ENCODE measurements at regions not wholly inside any gene's neighbourhood (a gene's known extent, or its start where the extent isn't known, plus 50 kb on each side); places are given as distances from the start of the nearest gene placed in this dataset.

DNA sequence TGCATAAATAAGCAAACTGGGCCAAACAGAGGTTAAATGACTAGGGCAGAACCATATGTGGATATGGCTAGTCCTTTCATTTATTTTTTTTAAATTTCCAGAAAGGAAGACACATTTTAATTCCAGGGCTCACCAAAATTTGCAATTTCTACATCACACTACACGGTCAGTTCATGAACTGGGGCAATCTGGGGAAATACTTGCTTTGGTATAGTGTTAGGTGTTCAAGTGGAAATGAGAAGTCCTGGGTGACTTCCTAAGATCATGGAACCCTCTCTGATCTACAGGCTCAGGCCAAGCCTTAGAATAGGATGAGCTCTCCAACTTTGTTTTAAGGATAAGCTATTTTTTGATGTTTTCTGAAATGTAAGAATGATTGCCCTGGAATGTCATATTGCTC, 128.6 kb upstream of the SPACA1 start:
- no peak for TF ChIP-seq ZFX (IDR thresholded peaks at IDR 0.05; ENCODE audit: borderline replicate concordance)
- TF ChIP-seq, protein P1, sequence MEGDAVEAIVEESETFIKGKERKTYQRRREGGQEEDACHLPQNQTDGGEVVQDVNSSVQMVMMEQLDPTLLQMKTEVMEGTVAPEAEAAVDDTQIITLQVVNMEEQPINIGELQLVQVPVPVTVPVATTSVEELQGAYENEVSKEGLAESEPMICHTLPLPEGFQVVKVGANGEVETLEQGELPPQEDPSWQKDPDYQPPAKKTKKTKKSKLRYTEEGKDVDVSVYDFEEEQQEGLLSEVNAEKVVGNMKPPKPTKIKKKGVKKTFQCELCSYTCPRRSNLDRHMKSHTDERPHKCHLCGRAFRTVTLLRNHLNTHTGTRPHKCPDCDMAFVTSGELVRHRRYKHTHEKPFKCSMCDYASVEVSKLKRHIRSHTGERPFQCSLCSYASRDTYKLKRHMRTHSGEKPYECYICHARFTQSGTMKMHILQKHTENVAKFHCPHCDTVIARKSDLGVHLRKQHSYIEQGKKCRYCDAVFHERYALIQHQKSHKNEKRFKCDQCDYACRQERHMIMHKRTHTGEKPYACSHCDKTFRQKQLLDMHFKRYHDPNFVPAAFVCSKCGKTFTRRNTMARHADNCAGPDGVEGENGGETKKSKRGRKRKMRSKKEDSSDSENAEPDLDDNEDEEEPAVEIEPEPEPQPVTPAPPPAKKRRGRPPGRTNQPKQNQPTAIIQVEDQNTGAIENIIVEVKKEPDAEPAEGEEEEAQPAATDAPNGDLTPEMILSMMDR (IDR thresholded peaks at IDR 0.05), result no peak
- no peak overlapping the region for H3K27ac ChIP-seq

- no peak overlapping the region for H3K27ac ChIP-seq
- TF ChIP-seq, protein P1 (IDR thresholded peaks at IDR 0.05), result no peak
- TF ChIP-seq ZFX (IDR thresholded peaks at IDR 0.05; ENCODE audit: borderline replicate concordance), result no peak
Measured at GRCh38 chr6:87918461-87918941, 129.1 kb upstream of the SPACA1 start.

DNA sequence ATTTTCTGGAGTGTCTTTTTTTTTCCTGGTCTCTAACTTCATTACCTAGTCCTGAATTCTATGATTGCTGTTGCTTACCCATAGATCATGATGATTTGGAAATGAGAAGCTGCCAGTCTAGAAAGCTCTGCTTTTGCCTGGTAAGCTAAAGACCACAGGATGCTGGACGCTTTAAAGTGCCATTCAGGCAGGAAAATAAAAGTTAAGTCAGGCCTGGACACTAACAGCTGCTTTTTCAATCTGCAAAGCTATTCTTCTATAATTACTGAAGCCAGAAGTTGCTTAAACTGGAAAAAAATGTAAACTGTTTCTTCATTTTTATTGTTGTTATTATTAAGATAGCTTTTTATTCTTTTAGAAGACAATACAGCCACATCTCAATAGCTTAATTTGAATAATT, 129.8 kb upstream of the SPACA1 start:
- H3K27ac ChIP-seq, result no peak overlapping the region
- no peak for TF ChIP-seq ZFX (IDR thresholded peaks at IDR 0.05; ENCODE audit: borderline replicate concordance)
- TF ChIP-seq, protein P1 (IDR thresholded peaks at IDR 0.05), result no peak

GRCh38 chr6:87916446-87916845, 131.2 kb upstream of the SPACA1 start:
- TF ChIP-seq, protein P1 (IDR thresholded peaks at IDR 0.05), result no peak
- no peak for TF ChIP-seq ZFX (IDR thresholded peaks at IDR 0.05; ENCODE audit: borderline replicate concordance)
- H3K27ac ChIP-seq, result no peak overlapping the region

- H3K27ac ChIP-seq, result no peak overlapping the region
- TF ChIP-seq, protein P1 (IDR thresholded peaks at IDR 0.05), result no peak
- no peak for TF ChIP-seq ZFX (IDR thresholded peaks at IDR 0.05; ENCODE audit: borderline replicate concordance)
Measured at GRCh38 chr6:87914637-87915395, 132.8 kb upstream of the SPACA1 start.

- TF ChIP-seq, protein P1 (IDR thresholded peaks at IDR 0.05), result no peak
- TF ChIP-seq ZFX (IDR thresholded peaks at IDR 0.05; ENCODE audit: borderline replicate concordance), result no peak
- H3K27ac ChIP-seq, result no peak overlapping the region
Measured at GRCh38 chr6:87913974-87914373, 133.7 kb upstream of the SPACA1 start.

DNA sequence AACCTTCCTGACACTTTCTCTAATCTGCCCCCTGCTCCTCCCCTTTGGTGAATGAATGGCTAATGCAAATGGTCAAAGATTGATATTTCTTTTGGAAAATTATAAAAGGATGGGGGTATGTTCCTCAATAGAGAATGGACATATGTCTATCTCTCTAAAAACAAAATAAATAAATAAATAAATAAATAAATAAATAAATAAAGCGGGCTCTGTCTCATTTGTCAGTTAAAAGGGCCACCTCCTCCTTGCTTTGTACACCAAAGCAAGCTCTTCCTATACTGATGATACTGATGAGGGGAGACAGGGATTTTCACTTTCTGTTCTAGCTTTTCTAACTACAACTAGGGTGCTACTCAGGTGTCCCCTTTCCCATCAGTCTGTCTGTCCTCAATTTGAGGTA, 135.5 kb upstream of the SPACA1 start:
- no peak for TF ChIP-seq ZFX (IDR thresholded peaks at IDR 0.05; ENCODE audit: borderline replicate concordance)
- TF ChIP-seq, protein P1 (IDR thresholded peaks at IDR 0.05), result no peak

More for the DNA sequence above, 135.5 kb upstream of the SPACA1 start:
- H3K27ac ChIP-seq, result no peak overlapping the region
